ENCODE measurements at regions not wholly inside any gene's neighbourhood (a gene's known extent, or its start where the extent isn't known, plus 50 kb on each side); places are given as distances from the start of the nearest gene placed in this dataset.

GRCh38 chr12:53836119-53836655 is 84.4 kb upstream of the CISTR start:
- TF ChIP-seq, protein P1, sequence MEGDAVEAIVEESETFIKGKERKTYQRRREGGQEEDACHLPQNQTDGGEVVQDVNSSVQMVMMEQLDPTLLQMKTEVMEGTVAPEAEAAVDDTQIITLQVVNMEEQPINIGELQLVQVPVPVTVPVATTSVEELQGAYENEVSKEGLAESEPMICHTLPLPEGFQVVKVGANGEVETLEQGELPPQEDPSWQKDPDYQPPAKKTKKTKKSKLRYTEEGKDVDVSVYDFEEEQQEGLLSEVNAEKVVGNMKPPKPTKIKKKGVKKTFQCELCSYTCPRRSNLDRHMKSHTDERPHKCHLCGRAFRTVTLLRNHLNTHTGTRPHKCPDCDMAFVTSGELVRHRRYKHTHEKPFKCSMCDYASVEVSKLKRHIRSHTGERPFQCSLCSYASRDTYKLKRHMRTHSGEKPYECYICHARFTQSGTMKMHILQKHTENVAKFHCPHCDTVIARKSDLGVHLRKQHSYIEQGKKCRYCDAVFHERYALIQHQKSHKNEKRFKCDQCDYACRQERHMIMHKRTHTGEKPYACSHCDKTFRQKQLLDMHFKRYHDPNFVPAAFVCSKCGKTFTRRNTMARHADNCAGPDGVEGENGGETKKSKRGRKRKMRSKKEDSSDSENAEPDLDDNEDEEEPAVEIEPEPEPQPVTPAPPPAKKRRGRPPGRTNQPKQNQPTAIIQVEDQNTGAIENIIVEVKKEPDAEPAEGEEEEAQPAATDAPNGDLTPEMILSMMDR (IDR thresholded peaks at IDR 0.05; ENCODE audit: insufficient read depth, low read depth, low read length): no peak
- POLR2A ChIA-PET: no interaction called here
- Histone ChIP-seq H3K4me3 (ENCODE audit: low read depth, low read length) (no peak overlapping the region), H3K27me3 (ENCODE audit: control insufficient read depth, insufficient read depth, low read length) (peaks cover 12% of the 10 kb centered on the region), H3K36me3 (ENCODE audit: control insufficient read depth, insufficient read depth, low read length) (no peaks in the 10 kb centered on the region)
- CTCF ChIA-PET: interaction anchor here (1.0 to 1.1 kb wide), 2 partner anchors 11 to 68 kb away, joined by 3 read pairs; no protein-coding TSS in a partner anchor
- DNase-seq (ENCODE audit: low read depth): no peak

DNA sequence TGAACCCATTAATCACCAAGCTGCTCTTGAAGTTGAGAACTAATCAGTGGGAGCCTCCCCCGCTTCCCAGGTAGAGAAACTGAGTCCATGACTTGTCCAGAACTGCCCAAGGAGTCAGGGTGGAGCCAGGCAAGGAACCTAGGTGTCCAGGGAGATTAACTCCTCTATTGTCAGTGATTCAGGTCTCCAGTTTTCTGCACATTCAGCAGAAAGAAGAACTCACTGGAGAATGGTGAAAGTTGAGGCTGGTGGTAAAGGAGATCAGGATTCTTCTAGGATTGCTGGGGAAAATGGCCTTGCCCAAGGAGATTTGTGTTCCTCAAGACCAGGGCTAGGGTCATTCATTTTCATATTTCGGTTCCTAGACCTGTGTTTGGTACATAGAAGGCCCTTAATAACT is 87.2 kb upstream of the CISTR start:
- Histone ChIP-seq H3K4me3 (ENCODE audit: low read depth, low read length) (no peak overlapping the region), H3K36me3 (ENCODE audit: control insufficient read depth, insufficient read depth, low read length) (no peaks in the 10 kb centered on the region), H3K27me3 (ENCODE audit: control insufficient read depth, insufficient read depth, low read length) (peaks cover 9% of the 10 kb centered on the region)
- TF ChIP-seq, protein P1 (IDR thresholded peaks at IDR 0.05; ENCODE audit: insufficient read depth, low read depth, low read length): no peak
- ChIA-PET POLR2A (no interaction called here), CTCF (interaction anchor here (1.2 kb wide), 1 partner anchor 92 kb away, joined by 3 read pairs; no protein-coding TSS in a partner anchor)
- DNase-seq (ENCODE audit: low read depth): no peak

DNA sequence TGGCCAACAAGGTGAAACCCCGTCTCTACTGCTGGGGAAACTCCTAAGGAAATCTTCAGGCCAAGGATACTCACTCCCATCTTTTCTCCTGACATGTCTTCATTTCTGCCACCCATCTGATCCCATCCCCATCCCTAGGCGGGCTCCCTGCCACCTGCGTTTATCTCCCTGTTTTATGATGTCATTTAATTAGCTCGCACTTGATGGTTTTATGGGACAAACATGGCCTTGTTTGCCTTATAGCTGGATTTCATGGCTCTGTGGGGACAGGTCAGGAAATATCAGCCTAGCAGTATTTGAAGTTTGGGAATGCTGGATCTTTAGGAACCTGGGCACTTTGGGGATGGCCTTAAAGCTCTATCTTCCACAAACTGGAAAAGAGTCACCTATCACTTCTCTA is 88.5 kb upstream of the CISTR start:
- no peak for DNase-seq (ENCODE audit: low read depth)
- TF ChIP-seq, protein P1 (IDR thresholded peaks at IDR 0.05; ENCODE audit: insufficient read depth, low read depth, low read length): no peak
- POLR2A ChIA-PET: no interaction called here
- CTCF ChIA-PET: interaction anchor here (1.0 kb wide), 1 partner anchor 10 kb away, joined by 3 read pairs; no protein-coding TSS in a partner anchor
- Histone ChIP-seq H3K27me3 (ENCODE audit: control insufficient read depth, insufficient read depth, low read length) (peaks cover 6% of the 10 kb centered on the region), H3K4me3 (ENCODE audit: low read depth, low read length) (no peak overlapping the region), H3K36me3 (ENCODE audit: control insufficient read depth, insufficient read depth, low read length) (no peaks in the 10 kb centered on the region)

GRCh38 chr12:53842686-53843085 is 90.9 kb upstream of the CISTR start:
- no peak for DNase-seq (ENCODE audit: low read depth)
- Histone ChIP-seq H3K36me3 (ENCODE audit: control insufficient read depth, insufficient read depth, low read length) (no peaks in the 10 kb centered on the region), H3K4me3 (ENCODE audit: low read depth, low read length) (no peak overlapping the region), H3K27me3 (ENCODE audit: control insufficient read depth, insufficient read depth, low read length) (no peaks in the 10 kb centered on the region; the same call in 1 of the 2 replicates)
- TF ChIP-seq, protein P1 (IDR thresholded peaks at IDR 0.05; ENCODE audit: insufficient read depth, low read depth, low read length): no peak
- POLR2A ChIA-PET: no interaction called here
- CTCF ChIA-PET: interaction anchor here (1.0 kb wide), 1 partner anchor 11 kb away, joined by 4 read pairs; no protein-coding TSS in a partner anchor

GRCh38 chr12:53843545-53843944 is 91.8 kb upstream of the CISTR start:
- no peaks in the 10 kb centered on the region for H3K36me3 ChIP-seq (ENCODE audit: control insufficient read depth, insufficient read depth, low read length)
- ChIA-PET CTCF (interaction anchor here (1.8 kb wide), 1 partner anchor 11 kb away, joined by 8 read pairs; no protein-coding TSS in a partner anchor), POLR2A (no interaction called here)
- H3K27me3 ChIP-seq (ENCODE audit: control insufficient read depth, insufficient read depth, low read length): no peaks in the 10 kb centered on the region; the same call in 1 of the 2 replicates
- DNase-seq (ENCODE audit: low read depth): no peak
- H3K4me3 ChIP-seq (ENCODE audit: low read depth, low read length): no peak overlapping the region
- TF ChIP-seq, protein P1 (IDR thresholded peaks at IDR 0.05; ENCODE audit: insufficient read depth, low read depth, low read length): no peak
